ENCODE measurements at regions not wholly inside any gene's neighbourhood (a gene's known extent, or its start where the extent isn't known, plus 50 kb on each side); places are given as distances from the start of the nearest gene placed in this dataset.

DNA sequence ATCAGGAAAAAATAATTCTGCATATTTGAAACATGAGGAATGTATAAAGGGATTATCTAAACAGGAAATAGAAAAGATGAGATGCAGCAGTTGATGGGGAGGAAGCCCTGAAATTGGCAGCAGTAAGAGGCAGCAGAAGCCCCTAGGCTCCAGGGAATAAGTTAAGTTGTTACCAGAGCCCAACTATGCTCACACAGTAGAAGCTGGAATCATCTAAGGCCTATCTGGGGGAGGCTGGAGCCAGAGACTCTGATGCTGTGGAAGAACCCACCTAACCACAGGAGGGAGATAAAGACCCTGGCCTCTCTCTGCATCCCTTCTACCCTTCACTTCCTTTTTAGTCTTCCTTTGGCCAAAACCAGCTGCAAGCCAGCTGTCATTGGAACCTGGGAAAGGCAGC is 519.7 kb downstream of the DIPK2A start:
- no peak for TF ChIP-seq ZBTB7A (IDR thresholded peaks at IDR 0.05; ENCODE audit: low read depth)
- no peak for TF ChIP-seq EP300 (IDR thresholded peaks at IDR 0.05; ENCODE audit: borderline replicate concordance)
- TF ChIP-seq, protein P1, sequence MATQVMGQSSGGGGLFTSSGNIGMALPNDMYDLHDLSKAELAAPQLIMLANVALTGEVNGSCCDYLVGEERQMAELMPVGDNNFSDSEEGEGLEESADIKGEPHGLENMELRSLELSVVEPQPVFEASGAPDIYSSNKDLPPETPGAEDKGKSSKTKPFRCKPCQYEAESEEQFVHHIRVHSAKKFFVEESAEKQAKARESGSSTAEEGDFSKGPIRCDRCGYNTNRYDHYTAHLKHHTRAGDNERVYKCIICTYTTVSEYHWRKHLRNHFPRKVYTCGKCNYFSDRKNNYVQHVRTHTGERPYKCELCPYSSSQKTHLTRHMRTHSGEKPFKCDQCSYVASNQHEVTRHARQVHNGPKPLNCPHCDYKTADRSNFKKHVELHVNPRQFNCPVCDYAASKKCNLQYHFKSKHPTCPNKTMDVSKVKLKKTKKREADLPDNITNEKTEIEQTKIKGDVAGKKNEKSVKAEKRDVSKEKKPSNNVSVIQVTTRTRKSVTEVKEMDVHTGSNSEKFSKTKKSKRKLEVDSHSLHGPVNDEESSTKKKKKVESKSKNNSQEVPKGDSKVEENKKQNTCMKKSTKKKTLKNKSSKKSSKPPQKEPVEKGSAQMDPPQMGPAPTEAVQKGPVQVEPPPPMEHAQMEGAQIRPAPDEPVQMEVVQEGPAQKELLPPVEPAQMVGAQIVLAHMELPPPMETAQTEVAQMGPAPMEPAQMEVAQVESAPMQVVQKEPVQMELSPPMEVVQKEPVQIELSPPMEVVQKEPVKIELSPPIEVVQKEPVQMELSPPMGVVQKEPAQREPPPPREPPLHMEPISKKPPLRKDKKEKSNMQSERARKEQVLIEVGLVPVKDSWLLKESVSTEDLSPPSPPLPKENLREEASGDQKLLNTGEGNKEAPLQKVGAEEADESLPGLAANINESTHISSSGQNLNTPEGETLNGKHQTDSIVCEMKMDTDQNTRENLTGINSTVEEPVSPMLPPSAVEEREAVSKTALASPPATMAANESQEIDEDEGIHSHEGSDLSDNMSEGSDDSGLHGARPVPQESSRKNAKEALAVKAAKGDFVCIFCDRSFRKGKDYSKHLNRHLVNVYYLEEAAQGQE (IDR thresholded peaks at IDR 0.05; ENCODE audit: low read depth) = no peak
